ENCODE measurements at regions not wholly inside any gene's neighbourhood (a gene's known extent, or its start where the extent isn't known, plus 50 kb on each side); places are given as distances from the start of the nearest gene placed in this dataset.

GRCh38 chr9:119027901-119028699 is 341.1 kb downstream of the BRINP1 start:
- DNase-seq (ENCODE audit: low read depth in 4 of 4, low spot score in 3 of 4), result no peak

GRCh38 chr9:119029886-119030285 is 339.3 kb downstream of the BRINP1 start:
- no peak for DNase-seq (ENCODE audit: low read depth in 4 of 4, low spot score in 3 of 4)

- DNase-seq (ENCODE audit: low read depth in 4 of 4, low spot score in 3 of 4), result no peak
These were observed 335.6 kb downstream of the BRINP1 start for GRCh38 chr9:119033596-119033995.

DNA sequence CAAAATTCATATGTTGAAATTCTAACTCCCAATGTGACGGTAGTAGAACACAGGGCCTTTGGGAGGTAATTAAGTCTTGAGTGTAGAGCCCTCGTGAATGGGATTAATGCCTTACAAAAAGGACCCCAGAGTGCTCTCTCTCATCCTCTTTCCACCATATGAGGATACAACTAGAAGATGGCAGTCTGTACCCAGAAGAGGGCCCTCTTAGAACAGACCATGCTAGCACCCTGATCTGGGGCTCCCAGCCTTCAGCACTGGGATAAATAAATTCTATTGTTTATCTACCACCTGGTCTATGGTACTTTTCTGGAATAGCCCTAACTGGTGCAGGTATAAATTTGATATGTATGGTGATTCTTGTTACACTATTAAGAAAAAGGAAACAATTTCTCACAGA is 332.3 kb downstream of the BRINP1 start:
- no peak for DNase-seq (ENCODE audit: low read depth in 4 of 4, low spot score in 3 of 4)

DNA sequence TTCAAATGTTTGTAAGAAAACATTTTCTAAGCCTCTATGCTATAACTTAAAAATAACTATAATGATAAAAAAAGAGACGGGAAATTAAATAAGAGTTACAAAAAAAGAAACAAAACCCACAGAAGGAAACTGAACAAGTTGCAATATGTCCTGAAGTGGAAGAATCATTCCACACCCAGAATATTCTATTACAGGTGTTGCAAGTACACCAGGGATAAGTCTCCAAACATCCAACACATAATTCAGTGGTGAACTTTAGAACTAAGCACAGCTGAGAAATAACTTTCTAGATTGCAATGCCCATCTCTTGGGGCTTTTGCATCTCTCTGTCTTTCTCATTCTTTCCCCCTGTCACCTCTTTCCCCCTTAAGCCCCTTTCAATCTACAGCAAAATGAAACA is 325.2 kb downstream of the BRINP1 start:
- no peak for DNase-seq (ENCODE audit: low read depth in 4 of 4, low spot score in 3 of 4)

- DNase-seq (ENCODE audit: low read depth in 4 of 4, low spot score in 3 of 4), result no peak
These were observed 324.4 kb downstream of the BRINP1 start for GRCh38 chr9:119044806-119045205.

DNA sequence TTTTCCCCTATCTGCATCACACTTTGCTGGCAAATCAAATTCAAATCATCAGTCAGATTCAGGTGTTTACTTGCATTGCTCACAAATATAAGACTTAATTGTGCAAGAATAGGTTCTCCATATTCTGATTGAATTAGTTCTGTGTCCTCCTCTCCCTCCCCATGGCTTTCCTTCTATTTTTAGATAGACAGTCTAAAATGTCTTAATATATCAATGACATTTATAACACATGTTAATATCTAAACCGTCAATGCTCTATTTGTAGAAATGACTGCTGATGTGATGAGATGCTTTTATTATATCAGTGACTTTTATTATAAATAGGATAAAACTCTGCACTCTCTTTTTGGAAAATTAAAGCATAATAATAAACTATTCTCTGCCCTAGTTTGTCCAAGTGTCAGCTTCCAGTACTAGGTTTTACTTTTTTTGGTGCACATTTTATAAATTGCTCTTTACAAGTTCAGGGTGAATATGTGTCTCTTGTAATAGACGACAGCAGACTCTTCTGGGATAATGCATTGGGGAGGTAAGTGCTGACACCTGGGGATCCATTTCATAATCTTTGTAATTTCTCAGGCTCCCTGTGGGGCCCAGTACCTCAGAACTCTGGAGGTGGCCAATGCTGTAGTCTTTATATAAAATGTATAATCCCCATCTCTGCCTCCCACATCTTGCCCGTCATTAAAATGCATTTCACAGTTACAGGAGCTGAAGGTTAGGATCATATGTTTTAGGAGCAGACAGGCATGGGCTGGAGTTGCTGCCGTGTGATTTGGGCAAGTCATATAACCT is 321.5 kb downstream of the BRINP1 start:
- DNase-seq (ENCODE audit: low read depth in 4 of 4, low spot score in 3 of 4), result no peak

DNA sequence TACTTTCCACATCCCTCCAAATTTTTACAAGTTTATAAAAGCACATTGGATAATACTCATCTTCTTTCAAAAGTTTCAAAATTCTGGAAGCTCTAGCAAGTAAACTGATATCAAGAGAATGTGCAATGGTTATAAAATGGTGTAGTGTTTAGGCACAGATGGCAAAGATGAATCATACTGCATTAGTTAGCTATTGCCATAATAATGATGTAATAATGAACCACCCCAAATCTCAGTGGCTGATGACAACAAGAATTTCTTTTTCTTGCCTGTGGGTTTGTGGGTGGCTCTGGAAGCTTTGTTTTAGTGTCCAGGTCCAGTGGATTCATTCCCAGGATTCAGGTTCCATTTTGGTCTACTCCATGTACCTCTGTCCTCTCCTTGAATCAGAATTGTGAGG is 319.0 kb downstream of the BRINP1 start:
- no peak for DNase-seq (ENCODE audit: low read depth in 4 of 4, low spot score in 3 of 4)

- DNase-seq (ENCODE audit: low read depth in 4 of 4, low spot score in 3 of 4), result no peak
These were observed 316.8 kb downstream of the BRINP1 start for GRCh38 chr9:119052339-119053030.

DNA sequence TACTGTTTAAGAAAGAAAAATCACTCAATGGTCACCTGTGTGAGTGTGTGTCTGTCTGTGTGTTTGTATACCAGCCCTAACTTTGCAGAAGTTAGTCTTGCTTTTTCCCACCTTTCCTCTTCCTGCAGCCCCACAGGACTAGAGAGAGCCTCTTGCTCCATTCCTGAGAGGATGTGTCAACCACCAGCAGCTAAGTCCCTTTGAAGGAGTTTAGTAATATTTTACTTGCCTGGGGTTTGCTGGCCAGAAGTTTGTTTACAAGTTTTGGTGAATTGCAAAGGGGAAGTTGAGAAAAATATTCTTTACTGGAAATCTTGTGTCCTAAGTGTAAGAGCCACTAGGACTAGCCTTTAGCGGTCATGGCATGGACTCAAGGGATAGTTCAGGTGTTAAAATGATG is 316.2 kb downstream of the BRINP1 start:
- DNase-seq (ENCODE audit: low read depth in 4 of 4, low spot score in 3 of 4), result no peak

GRCh38 chr9:119060629-119061385 is 308.4 kb downstream of the BRINP1 start:
- DNase-seq (ENCODE audit: low read depth in 4 of 4, low spot score in 3 of 4), result no peak

DNA sequence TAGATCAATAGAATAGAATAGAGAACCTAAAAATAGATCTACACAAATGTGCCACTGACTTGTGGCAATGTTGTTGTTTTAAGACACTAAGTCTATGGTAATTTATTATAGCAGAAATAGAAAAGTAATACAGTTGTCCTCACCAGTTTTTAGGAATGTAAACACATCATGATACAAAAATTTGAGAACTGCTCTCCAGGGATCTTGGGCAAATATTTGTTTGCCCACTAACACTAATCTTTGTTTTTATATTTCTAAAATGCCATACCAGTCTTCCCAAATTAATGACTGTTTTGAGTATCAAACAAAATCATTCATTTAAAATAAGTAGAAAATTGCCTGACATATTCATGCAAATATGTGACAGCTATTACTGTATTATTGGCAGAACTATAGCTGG is 297.6 kb downstream of the BRINP1 start:
- DNase-seq (ENCODE audit: low read depth in 4 of 4, low spot score in 3 of 4), result no peak

- DNase-seq (ENCODE audit: low read depth in 4 of 4, low spot score in 3 of 4), result no peak
These were observed 295.2 kb downstream of the BRINP1 start for GRCh38 chr9:119074017-119074416.

GRCh38 chr9:119078015-119078414 is 291.2 kb downstream of the BRINP1 start:
- no peak for DNase-seq (ENCODE audit: low read depth in 4 of 4, low spot score in 3 of 4)

DNA sequence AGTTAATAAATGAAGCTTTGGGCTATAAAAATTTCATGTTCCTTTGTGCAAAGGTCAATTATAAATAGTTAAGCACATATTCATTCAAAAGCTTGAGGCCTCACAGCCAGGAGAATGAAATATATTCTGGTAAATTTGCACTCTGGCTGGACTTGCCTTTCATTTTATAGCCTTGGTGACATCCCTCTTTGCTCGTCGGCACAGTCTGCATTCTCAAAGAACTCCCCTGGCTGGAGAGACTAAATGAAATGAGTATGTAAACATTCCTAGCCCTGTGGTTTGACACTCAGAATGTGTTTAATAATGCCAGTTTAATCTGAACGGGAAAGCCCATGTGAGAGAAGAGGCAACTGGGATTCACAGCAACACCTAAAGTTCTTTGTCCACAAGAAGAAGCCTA is 285.6 kb downstream of the BRINP1 start:
- DNase-seq (ENCODE audit: low read depth in 4 of 4, low spot score in 3 of 4), result no peak

- DNase-seq (ENCODE audit: low read depth in 4 of 4, low spot score in 3 of 4), result no peak
These were observed 282.6 kb downstream of the BRINP1 start for GRCh38 chr9:119086590-119086989.

DNA sequence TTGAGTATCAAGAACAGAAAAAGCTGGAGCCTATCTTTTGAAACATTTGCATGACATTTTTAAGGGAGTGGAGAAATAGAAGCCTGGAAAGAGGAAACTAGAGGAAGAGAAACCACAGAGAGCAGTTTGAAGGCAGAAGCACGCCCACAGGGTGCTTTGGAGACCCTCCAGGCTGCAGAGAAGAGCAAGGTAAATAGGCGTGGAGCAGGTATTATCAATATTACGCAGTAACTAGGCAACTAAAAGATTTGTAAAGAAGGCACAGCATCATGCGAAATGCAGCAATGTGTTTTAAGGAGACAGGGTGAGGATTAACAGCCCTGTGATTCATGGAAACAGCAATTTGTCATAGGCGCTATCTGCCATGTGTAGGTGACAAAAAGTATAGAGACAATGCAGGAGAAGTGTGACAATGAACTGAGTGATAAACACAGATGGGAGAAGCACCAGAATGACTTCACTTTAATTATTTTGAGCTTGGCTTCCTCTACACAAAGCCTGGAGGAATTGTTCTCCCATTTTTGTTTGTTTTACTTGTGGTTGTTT is 281.2 kb downstream of the BRINP1 start:
- DNase-seq (ENCODE audit: low read depth in 4 of 4, low spot score in 3 of 4), result no peak

GRCh38 chr9:119091074-119091473 is 278.2 kb downstream of the BRINP1 start:
- DNase-seq (ENCODE audit: low read depth in 4 of 4, low spot score in 3 of 4), result no peak

DNA sequence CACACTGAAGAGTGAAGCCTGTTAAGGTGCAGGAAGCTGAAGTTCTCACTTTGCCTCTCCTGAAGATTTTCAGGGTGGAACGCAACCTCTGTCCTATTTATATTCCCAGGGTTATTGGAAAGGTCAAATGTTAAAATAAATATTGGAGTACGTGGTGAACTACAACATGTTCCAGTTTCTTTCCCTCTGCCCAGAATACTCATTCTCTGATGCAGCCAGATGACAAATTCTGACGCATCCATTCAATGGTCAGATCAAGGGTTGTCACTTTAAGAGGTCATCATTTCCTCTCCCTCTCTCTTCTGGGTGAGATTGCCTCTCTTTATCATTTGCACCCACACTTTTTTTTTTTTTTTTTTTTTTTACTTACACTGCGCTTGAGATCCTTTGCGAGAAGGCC is 277.1 kb downstream of the BRINP1 start:
- DNase-seq (ENCODE audit: low read depth in 4 of 4, low spot score in 3 of 4), result no peak

DNA sequence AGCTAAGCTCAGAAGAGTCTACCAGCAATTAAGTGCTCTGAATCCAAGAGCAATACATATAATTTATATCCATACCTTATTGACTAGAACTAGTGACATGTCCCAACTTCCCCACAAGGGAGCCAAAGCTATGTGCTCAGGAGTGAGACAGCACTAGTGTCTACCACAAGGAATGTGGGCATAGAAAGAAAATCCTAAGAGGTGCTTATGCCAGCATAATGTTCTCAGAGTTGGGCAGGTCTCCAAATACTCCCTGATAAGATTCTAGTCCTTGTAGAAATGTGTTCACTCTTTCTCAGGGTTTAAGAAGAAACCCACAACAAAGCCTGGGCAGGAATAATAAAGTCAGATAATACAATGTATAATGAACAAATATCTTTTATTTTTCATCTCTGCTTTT is 275.1 kb downstream of the BRINP1 start:
- DNase-seq (ENCODE audit: low read depth in 4 of 4, low spot score in 3 of 4), result no peak

Measured in right renal pelvis (tissue), 4 donors.